ENCODE measurements at regions not wholly inside any gene's neighbourhood (a gene's known extent, or its start where the extent isn't known, plus 50 kb on each side); places are given as distances from the start of the nearest gene placed in this dataset.

GRCh38 chr4:84031401-84031800 is 467.7 kb downstream of the NKX6-1 start:
- Histone ChIP-seq H3K36me3 (no peaks in the 10 kb centered on the region), H3K4me1 (no peaks in the 10 kb centered on the region), H3K27ac (no peak overlapping the region), H3K27me3 (no peaks in the 10 kb centered on the region), H3K9me3 (no peaks in the 10 kb centered on the region), H3K4me3 (no peak overlapping the region)
- TF ChIP-seq POLR2A (IDR thresholded peaks at IDR 0.05) (no peak), CTCF (IDR thresholded peaks at IDR 0.05 in 4 of 5, conservative IDR thresholded peaks at IDR 0.05 in 1 of 5) (no peak)
- ATAC-seq: no peak
- DNase-seq: no peak
- intact Hi-C loops (cut with DNase I; ENCODE audit: low total_unique reads): no loop called here
- in situ Hi-C loops (cut with MboI; ENCODE audit: low sequenced_read_pairs in 4 of 4): no loop called here

DNA sequence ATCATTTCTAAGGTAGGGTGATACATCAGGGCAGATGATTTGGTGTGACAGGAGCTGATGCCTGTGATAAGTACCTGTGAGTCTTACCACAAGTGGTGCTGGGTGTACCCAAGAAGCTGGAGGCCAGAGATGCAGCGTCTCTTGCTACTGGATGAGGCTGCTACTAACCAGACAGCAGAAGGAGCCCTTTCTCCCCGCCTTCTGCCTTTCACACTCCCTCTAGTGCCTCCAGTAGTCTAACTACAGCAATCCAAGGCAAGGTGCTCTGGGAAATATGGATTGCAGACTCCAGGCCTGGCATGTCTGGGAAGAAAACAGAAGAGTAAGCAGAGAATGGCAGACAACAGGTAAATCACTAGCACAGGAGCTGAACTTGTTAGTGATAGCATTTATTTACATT is 470.8 kb downstream of the NKX6-1 start:
- Histone ChIP-seq H3K4me3 (no peak overlapping the region), H3K27ac (no peak overlapping the region), H3K27me3 (no peaks in the 10 kb centered on the region), H3K4me1 (no peaks in the 10 kb centered on the region), H3K9me3 (no peaks in the 10 kb centered on the region), H3K36me3 (no peaks in the 10 kb centered on the region)
- ATAC-seq (no peak), DNase-seq (no peak)
- TF ChIP-seq POLR2A (IDR thresholded peaks at IDR 0.05) (no peak), CTCF (IDR thresholded peaks at IDR 0.05 in 4 of 5, conservative IDR thresholded peaks at IDR 0.05 in 1 of 5) (no peak)
- intact Hi-C loops (cut with DNase I; ENCODE audit: low total_unique reads) (no loop called here), in situ Hi-C loops (cut with MboI; ENCODE audit: low sequenced_read_pairs in 4 of 4) (no loop called here)

- TF ChIP-seq POLR2A (IDR thresholded peaks at IDR 0.05) (no peak), CTCF (IDR thresholded peaks at IDR 0.05 in 4 of 5, conservative IDR thresholded peaks at IDR 0.05 in 1 of 5) (no peak)
- no peak for ATAC-seq
- no peak overlapping the region for H3K27ac ChIP-seq
- no peaks in the 10 kb centered on the region for H3K27me3 ChIP-seq
- no peak for DNase-seq
- no peaks in the 10 kb centered on the region for H3K9me3 ChIP-seq
- H3K4me1 ChIP-seq: no peaks in the 10 kb centered on the region
- H3K4me3 ChIP-seq: no peak overlapping the region
- intact Hi-C loops (cut with DNase I; ENCODE audit: low total_unique reads) (no loop called here), in situ Hi-C loops (cut with MboI; ENCODE audit: low sequenced_read_pairs in 4 of 4) (no loop called here)
- no peaks in the 10 kb centered on the region for H3K36me3 ChIP-seq
These were observed 474.7 kb downstream of the NKX6-1 start for GRCh38 chr4:84024405-84024804.

- Histone ChIP-seq H3K4me3 (no peak overlapping the region), H3K4me1 (no peaks in the 10 kb centered on the region), H3K36me3 (no peaks in the 10 kb centered on the region), H3K27me3 (no peaks in the 10 kb centered on the region), H3K9me3 (no peaks in the 10 kb centered on the region), H3K27ac (no peak overlapping the region)
- DNase-seq (no peak), ATAC-seq (no peak)
- TF ChIP-seq POLR2A (IDR thresholded peaks at IDR 0.05) (no peak), CTCF (IDR thresholded peaks at IDR 0.05 in 4 of 5, conservative IDR thresholded peaks at IDR 0.05 in 1 of 5) (no peak)
- intact Hi-C loops (cut with DNase I; ENCODE audit: low total_unique reads) (no loop called here), in situ Hi-C loops (cut with MboI; ENCODE audit: low sequenced_read_pairs in 4 of 4) (no loop called here)
These were observed 476.5 kb downstream of the NKX6-1 start for GRCh38 chr4:84022564-84022963.

DNA sequence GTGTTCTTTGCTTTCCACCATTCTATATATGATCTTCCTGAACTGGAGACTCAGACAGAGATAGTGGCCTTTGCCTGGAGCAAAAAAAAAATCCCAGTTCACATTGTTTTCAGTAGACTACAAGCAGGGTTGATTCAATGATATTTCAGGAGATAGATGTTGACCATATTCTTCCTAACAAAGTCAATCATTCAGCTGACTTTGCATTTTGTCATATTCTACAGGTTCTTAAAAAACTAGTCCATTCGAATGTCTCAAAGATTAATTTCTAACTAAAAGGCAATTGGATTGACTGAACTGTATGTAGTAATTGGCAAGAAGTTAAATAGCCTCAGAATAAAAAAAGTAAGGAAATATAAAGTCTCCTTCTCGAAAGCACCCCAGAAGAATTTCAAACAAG is 479.5 kb downstream of the NKX6-1 start:
- in situ Hi-C loops (cut with MboI; ENCODE audit: low sequenced_read_pairs in 4 of 4): no loop called here
- Histone ChIP-seq H3K4me1 (no peaks in the 10 kb centered on the region), H3K27me3 (no peaks in the 10 kb centered on the region), H3K36me3 (no peaks in the 10 kb centered on the region), H3K9me3 (no peaks in the 10 kb centered on the region), H3K4me3 (no peak overlapping the region), H3K27ac (no peak overlapping the region)
- no peak for DNase-seq
- ATAC-seq: no peak
- TF ChIP-seq CTCF (IDR thresholded peaks at IDR 0.05 in 4 of 5, conservative IDR thresholded peaks at IDR 0.05 in 1 of 5): no peak
- TF ChIP-seq POLR2A (IDR thresholded peaks at IDR 0.05): no peak
- intact Hi-C loops (cut with DNase I; ENCODE audit: low total_unique reads): no loop called here
